HepG2 (cell line): ENCODE measurements at regions not wholly inside any gene's neighbourhood (a gene's known extent, or its start where the extent isn't known, plus 50 kb on each side); places are given as distances from the start of the nearest gene placed in this dataset.

Source experiments
- ATAC-seq: fragments of 200-7000 bp; cut with Tn5 transposase; 3 replicates; pipeline ENCODE4 v1.9.1; 2020; ENCODE audit warnings: mild to moderate bottlenecking, moderate library complexity
- BruUV-seq: library from RNA; stranded (reverse); fragments of 400-500 nt; replicated peaks from 2 replicates; lab custom pipeline; 2021; lab: Mats Ljungman, UMichigan
- CTCF ChIA-PET: fragments of 300-600 bp; formaldehyde crosslinking; extraction: SDS; loops from one replicate; lab custom pipeline; 2021; ENCODE audit warnings: low total read pairs, inconsistent platforms, low intra/inter-chr PET ratio; lab: Yijun Ruan, JAX
- POLR2A ChIA-PET: fragments of 350-600 bp; sonication (Branson Sonifier 250); formaldehyde crosslinking; loops from one replicate; lab custom pipeline; 2020; ENCODE audit warnings: antibody characterized with exemption, inconsistent platforms; lab: Yijun Ruan, JAX
- DNase-seq: peaks from one replicate; pipeline ENCODE4 v3.0.0-alpha.2; 2015; ENCODE audit warnings: low spot score
- FAIRE-seq: peaks from 3 replicates; lab custom pipeline; 2011; peaks lifted over from hg19 to GRCh38; lab: Jason Lieb, UNC
- H2AFZ ChIP-seq: one replicate; pipeline ENCODE4 v1.6.1; 2011; ENCODE audit warnings: low read length, inconsistent platforms
- H3K27ac ChIP-seq: fragments of 300-600 bp; 3 replicates; pipeline ENCODE4 v1.8.0; 2011; ENCODE audit warnings: mixed run types, mild to moderate bottlenecking, mixed read lengths, low read length, inconsistent platforms; ENCODE audit not compliant: insufficient read depth; ENCODE audit errors: extremely low read length
- H3K27me3 ChIP-seq, 2 experiments: fragments of 200-600 bp in 1 of 2; 2 replicates in 1 of 2; 3 replicates in 1 of 2; pipeline versions ENCODE4 v1.6.0 to v1.8.0; 2011; ENCODE audit warnings: low read length in 2 of 2, mild to moderate bottlenecking in 2 of 2, moderate library complexity in 2 of 2, inconsistent platforms in 1 of 2; ENCODE audit not compliant: insufficient read depth in 2 of 2, control insufficient read depth in 1 of 2
- H3K36me3 ChIP-seq, 2 experiments: fragments of 200-600 bp in 1 of 2; replicated peaks in 1 of 2; 2 replicates in 1 of 2; 3 replicates in 1 of 2; pipeline versions ENCODE4 v1.5.1 to v1.8.0; 2011; ENCODE audit warnings: low read length in 2 of 2, inconsistent platforms in 1 of 2; ENCODE audit not compliant: insufficient read depth in 2 of 2, control insufficient read depth in 1 of 2
- H3K4me1 ChIP-seq: 2 replicates; pipeline ENCODE4 v1.5.1; 2012; ENCODE audit warnings: low read length, inconsistent platforms; ENCODE audit not compliant: insufficient read depth
- H3K4me2 ChIP-seq: 2 replicates; pipeline ENCODE4 v1.6.0; 2011; ENCODE audit warnings: low read depth, low read length, inconsistent platforms
- H3K4me3 ChIP-seq, 3 experiments: fragments of 200-600 bp in 1 of 3; sonication (generic), shearing (Covaris generic) in 1 of 3; replicated peaks in 1 of 3; 2 replicates each; pipeline ENCODE4 v1.5.1; 2011 to 2016; ENCODE audit warnings: low read length in 3 of 3, inconsistent platforms in 2 of 3, low read depth in 2 of 3, mild to moderate bottlenecking in 2 of 3, control low read depth in 1 of 3, mixed read lengths in 1 of 3; ENCODE audit not compliant: insufficient read depth in 1 of 3
- H3K79me2 ChIP-seq: one replicate; pipeline ENCODE4 v1.6.1; 2011; ENCODE audit warnings: low read length, inconsistent platforms; ENCODE audit not compliant: insufficient read depth
- H3K9ac ChIP-seq: 2 replicates; pipeline ENCODE4 v1.6.0; 2011; ENCODE audit warnings: mild to moderate bottlenecking, low read depth, low read length, inconsistent platforms; ENCODE audit not compliant: insufficient read depth
- H3K9me3 ChIP-seq: 2 replicates; pipeline ENCODE4 v1.5.1; 2012; ENCODE audit warnings: mild to moderate bottlenecking, low read length
- H4K20me1 ChIP-seq: 2 replicates; pipeline ENCODE4 v1.6.0; 2011; ENCODE audit warnings: inconsistent platforms, mild to moderate bottlenecking, low read length, moderate library complexity; ENCODE audit not compliant: insufficient read depth
- E2F1 ChIP-seq: sonication (generic); formaldehyde crosslinking; IDR thresholded peaks from 2 replicates; pipeline ENCODE4 v1.5.0; 2020; ENCODE audit warnings: missing genetic modification reagents
- ETV5 ChIP-seq: IDR thresholded peaks from 2 replicates; pipeline ENCODE4 v1.6.1; 2018; ENCODE audit warnings: missing biosample characterization, missing genetic modification reagents, inconsistent platforms, borderline replicate concordance
- GTF3A ChIP-seq: sonication (generic); formaldehyde crosslinking; conservative IDR thresholded peaks from 2 replicates; pipeline ENCODE4 v1.4.0; 2020; ENCODE audit warnings: mild to moderate bottlenecking, missing genetic modification reagents
- HCFC1 ChIP-seq: fragments of 150-350 bp; IDR thresholded peaks from 2 replicates; pipeline ENCODE4 v1.6.1; 2014; ENCODE audit warnings: low read depth, low read length
- HNF1A ChIP-seq, 2 experiments: sonication (generic) in 1 of 2; formaldehyde crosslinking in 1 of 2; IDR thresholded peaks; 2 replicates each; pipeline versions ENCODE4 v1.4.0 to v1.6.1; 2016 to 2020; ENCODE audit warnings: borderline replicate concordance in 1 of 2, low read depth in 1 of 2, mild to moderate bottlenecking in 1 of 2, missing genetic modification reagents in 1 of 2
- JDP2 ChIP-seq: sonication (generic); formaldehyde crosslinking; IDR thresholded peaks from 2 replicates; pipeline ENCODE4 v1.8.1; 2022; ENCODE audit warnings: missing genetic modification reagents, borderline replicate concordance
- MTERF4 ChIP-seq: sonication (generic); formaldehyde crosslinking; IDR thresholded peaks from 2 replicates; pipeline ENCODE4 v1.8.0; 2023; ENCODE audit warnings: mild to moderate bottlenecking, missing genetic modification reagents
- NFE2 ChIP-seq: sonication (generic); formaldehyde crosslinking; IDR thresholded peaks from 2 replicates; pipeline ENCODE4 v1.4.0; 2020; ENCODE audit warnings: missing genetic modification reagents
- SIX4 ChIP-seq: sonication (generic); formaldehyde crosslinking; IDR thresholded peaks from 2 replicates; pipeline ENCODE4 v1.4.0; 2020; ENCODE audit warnings: missing genetic modification reagents
- SPEN ChIP-seq: sonication (generic); formaldehyde crosslinking; IDR thresholded peaks from 2 replicates; pipeline ENCODE4 v1.5.1; 2020; ENCODE audit warnings: low read depth, mild to moderate bottlenecking, missing genetic modification reagents
- TEAD2 ChIP-seq: sonication (generic); formaldehyde crosslinking; IDR thresholded peaks from 2 replicates; pipeline ENCODE4 v1.9.0; 2021; ENCODE audit warnings: missing genetic modification reagents
- ZNF296 ChIP-seq: sonication (generic); formaldehyde crosslinking; conservative IDR thresholded peaks from 2 replicates; pipeline ENCODE4 v1.5.0; 2020; ENCODE audit warnings: mild to moderate bottlenecking, missing genetic modification reagents
- ZNF326 ChIP-seq: sonication (generic); formaldehyde crosslinking; IDR thresholded peaks from 2 replicates; pipeline ENCODE4 v1.4.0; 2020; ENCODE audit warnings: missing genetic modification reagents, borderline replicate concordance
- ZNF543 ChIP-seq: sonication (generic); formaldehyde crosslinking; IDR thresholded peaks from 2 replicates; pipeline ENCODE4 v1.4.0; 2020; ENCODE audit warnings: mild to moderate bottlenecking, missing genetic modification reagents
- ZNF563 ChIP-seq: sonication (generic); formaldehyde crosslinking; IDR thresholded peaks from 2 replicates; pipeline ENCODE4 v1.8.0; 2022; ENCODE audit warnings: mild to moderate bottlenecking, moderate library complexity, missing genetic modification reagents
- WGBS: methylation state at CpG from one replicate; pipeline ENCODE4 v1.1.6; 2017; ENCODE audit warnings: low lambda C conversion rate; 5-methylcytosine and 5-hydroxymethylcytosine counted together
- in situ Hi-C: cut with HindIII; loops from 2 replicates; pipeline ENCODE4 v1.10.0; 2017; ENCODE audit warnings: low pct_unique_long_range_greater_than_20kb; ENCODE audit not compliant: extremely low pct_ligation_motif_present
- intact Hi-C: fragments of 100-400 bp; cut with micrococcal nuclease; formaldehyde crosslinking; loops from one replicate; pipeline ENCODE4 v1.10.0; 2022; ENCODE audit not compliant: unreplicated experiment

GRCh38 chr20:56801971-56802755 lies 173.1 kb downstream of the TFAP2C start:
- Histone ChIP-seq H4K20me1 (no peaks in the 10 kb centered on the region), H3K4me1 (no peaks in the 10 kb centered on the region), H3K4me3 (no peak overlapping the region), H3K27me3 (peaks cover 2 to 39% of the 10 kb centered on the region in 2 experiments), H3K27ac (no peak overlapping the region), H3K36me3 (no peaks in the 10 kb centered on the region), H3K9me3 (peaks cover 16% of the 10 kb centered on the region), H3K79me2 (no peaks in the 10 kb centered on the region), H3K4me2 (no peak overlapping the region), H3K9ac (no peak overlapping the region), H2AFZ (no peak overlapping the region)
- intact Hi-C loops = no loop called here
- FAIRE-seq (no peak), ATAC-seq (no peak), DNase-seq (no peak)
- in situ Hi-C loops = no loop called here
- ChIA-PET POLR2A (no interaction called here), CTCF (no interaction called here)
- BruUV-seq = no TSS peak
- TF ChIP-seq NFE2 (CRISPR knock-in tag) (no peak), ZNF563 (no peak), HCFC1 (no peak), TEAD2 (no peak), ZNF326 (CRISPR knock-in tag) (no peak), SPEN (CRISPR knock-in tag) (no peak), SIX4 (CRISPR knock-in tag) (no peak), MTERF4 (CRISPR knock-in tag) (no peak), ETV5 (no peak), HNF1A (IDR thresholded peaks at IDR 0.05; ENCODE audit: low read depth) (no peak), HNF1A (CRISPR knock-in tag; IDR thresholded peaks at IDR 0.05; ENCODE audit: borderline replicate concordance) (no peak), JDP2 (no peak), ZNF296 (CRISPR knock-in tag) (no peak), ZNF543 (no peak), GTF3A (no peak), E2F1 (no peak)
- WGBS = 11% methylated on average over 19 of the region's 19 CpGs
